H1 (cell line): ENCODE measurements at regions not wholly inside any gene's neighbourhood (a gene's known extent, or its start where the extent isn't known, plus 50 kb on each side); places are given as distances from the start of the nearest gene placed in this dataset.

Source experiments
- CTCF ChIA-PET: fragments of 300-600 bp; sonication (Branson Sonifier 250); formaldehyde crosslinking; loops from one replicate; lab custom pipeline; 2021; ENCODE audit not compliant: partially characterized antibody; lab: Charles Lee
- POLR2A ChIA-PET: fragments of 300-600 bp; sonication (Branson Sonifier 250); formaldehyde crosslinking; loops from one replicate; lab custom pipeline; 2021; ENCODE audit warnings: inconsistent platforms; ENCODE audit not compliant: partially characterized antibody; lab: Charles Lee
- DNase-seq, 2 experiments: peaks; one replicate each; pipeline versions ENCODE4 v3.0.0 to v3.0.0-alpha.2; 2010 to 2022; ENCODE audit warnings: low spot score in 2 of 2, low read depth in 1 of 2, mixed read lengths in 1 of 2
- FAIRE-seq: peaks from 2 replicates; lab custom pipeline; 2011; peaks lifted over from hg19 to GRCh38; lab: Jason Lieb, UNC
- H2AFZ ChIP-seq: 2 replicates; pipeline ENCODE4 v1.8.1; 2012; ENCODE audit warnings: low read length, inconsistent platforms
- H2AK5ac ChIP-seq: 2 replicates; pipeline ENCODE4 v1.6.1; 2013; ENCODE audit warnings: low read depth, low read length
- H2BK120ac ChIP-seq: replicated peaks from 2 replicates; pipeline ENCODE3; 2013; ENCODE audit warnings: low read depth, low read length, inconsistent platforms
- H2BK12ac ChIP-seq: 2 replicates; pipeline ENCODE4 v1.6.1; 2013; ENCODE audit warnings: low read depth, low read length
- H2BK15ac ChIP-seq: 2 replicates; pipeline ENCODE4 v1.6.1; 2013; ENCODE audit warnings: low read length
- H2BK20ac ChIP-seq: 2 replicates; pipeline ENCODE4 v1.6.1; 2013; ENCODE audit warnings: low read length
- H2BK5ac ChIP-seq: 2 replicates; pipeline ENCODE4 v1.6.1; 2013; ENCODE audit warnings: low read depth, low read length
- H3K14ac ChIP-seq: 2 replicates; pipeline ENCODE4 v1.6.1; 2013; ENCODE audit warnings: inconsistent platforms; ENCODE audit not compliant: insufficient read length
- H3K18ac ChIP-seq: 2 replicates; pipeline ENCODE4 v1.6.1; 2013; ENCODE audit warnings: low read length; ENCODE audit errors: extremely low read depth
- H3K23ac ChIP-seq: 2 replicates; pipeline ENCODE4 v1.6.1; 2013; ENCODE audit warnings: inconsistent platforms; ENCODE audit not compliant: insufficient read length
- H3K23me2 ChIP-seq: 2 replicates; pipeline ENCODE4 v1.6.1; 2013; ENCODE audit warnings: low read depth, low read length
- H3K27ac ChIP-seq: 2 replicates; pipeline ENCODE4 v1.6.1; 2011; ENCODE audit warnings: low read depth, low read length, inconsistent platforms
- H3K27me3 ChIP-seq, 4 experiments: replicated peaks in 1 of 4; 1 replicate in 1 of 4; 2 replicates in 3 of 4; pipeline versions ENCODE4 v1.6.1 to v1.8.1; 2011 to 2013; ENCODE audit warnings: low read length in 3 of 4, mild to moderate bottlenecking in 3 of 4, inconsistent platforms in 2 of 4, mixed read lengths in 2 of 4, moderate library complexity in 1 of 4; ENCODE audit not compliant: control insufficient read depth in 3 of 4, insufficient read depth in 3 of 4; ENCODE audit errors: extremely low read depth in 1 of 4
- H3K36me3 ChIP-seq, 4 experiments: 2 replicates each; pipeline versions ENCODE4 v1.6.1 to v1.8.1; 2011 to 2013; ENCODE audit warnings: mild to moderate bottlenecking in 4 of 4, low read length in 3 of 4, moderate library complexity in 2 of 4, control low read depth in 1 of 4, inconsistent platforms in 1 of 4; ENCODE audit not compliant: insufficient read depth in 4 of 4, control insufficient read depth in 2 of 4
- H3K4ac ChIP-seq: replicated peaks from 2 replicates; pipeline ENCODE3; 2013; ENCODE audit warnings: low read length, low read depth, mixed read lengths, inconsistent platforms; ENCODE audit not compliant: insufficient read length
- H3K4me1 ChIP-seq, 4 experiments: replicated peaks in 1 of 4; 1 replicate in 1 of 4; 2 replicates in 3 of 4; pipeline versions ENCODE4 v1.6.1 to v1.8.1; 2011 to 2013; ENCODE audit warnings: low read length in 3 of 4, inconsistent platforms in 2 of 4, mixed read lengths in 1 of 4; ENCODE audit not compliant: insufficient read depth in 4 of 4, control insufficient read depth in 3 of 4
- H3K4me2 ChIP-seq, 2 experiments: 2 replicates each; pipeline versions ENCODE4 v1.6.1 to v1.8.1; 2011 to 2013; ENCODE audit warnings: low read depth in 2 of 2, low read length in 2 of 2, control low read depth in 1 of 2, inconsistent platforms in 1 of 2, mild to moderate bottlenecking in 1 of 2; ENCODE audit not compliant: insufficient read depth in 1 of 2
- H3K4me3 ChIP-seq, 4 experiments: fragments of 200-600, 300-600 bp in 1 of 4; sonication (generic), shearing (Covaris generic), sonication (Bioruptor Twin) in 1 of 4; 2 replicates each; pipeline versions ENCODE4 v1.5.1 to v1.8.1; 2011 to 2016; ENCODE audit warnings: low read length in 4 of 4, low read depth in 3 of 4, control low read depth in 2 of 4, inconsistent platforms in 2 of 4, mild to moderate bottlenecking in 2 of 4, mixed read lengths in 1 of 4, moderate library complexity in 1 of 4; ENCODE audit not compliant: insufficient read depth in 2 of 4; ENCODE audit errors: extremely low read depth in 1 of 4
- H3K56ac ChIP-seq: replicated peaks from 2 replicates; pipeline ENCODE3; 2013; ENCODE audit warnings: low read depth, mild to moderate bottlenecking, mixed read lengths, low read length, inconsistent platforms; ENCODE audit not compliant: insufficient read length
- H3K79me1 ChIP-seq: 2 replicates; pipeline ENCODE4 v1.6.1; 2013; ENCODE audit warnings: low read depth, low read length, control low read depth
- H3K79me2 ChIP-seq, 2 experiments: 2 replicates each; pipeline versions ENCODE4 v1.6.1 to v1.8.1; 2012 to 2013; ENCODE audit warnings: low read length in 2 of 2, mild to moderate bottlenecking in 2 of 2, inconsistent platforms in 1 of 2; ENCODE audit not compliant: insufficient read depth in 2 of 2, control insufficient read depth in 1 of 2
- H3K9ac ChIP-seq, 4 experiments: replicated peaks in 1 of 4; 1 replicate in 1 of 4; 2 replicates in 3 of 4; pipeline versions ENCODE4 v1.6.1 to v1.8.1; 2011 to 2013; ENCODE audit warnings: low read depth in 3 of 4, low read length in 3 of 4, control low read depth in 2 of 4, mild to moderate bottlenecking in 2 of 4, moderate library complexity in 2 of 4, inconsistent platforms in 1 of 4; ENCODE audit errors: extremely low read depth in 1 of 4
- H3K9me3 ChIP-seq, 2 experiments: 2 replicates each; pipeline versions ENCODE4 v1.6.1 to v1.8.1; 2012 to 2013; ENCODE audit warnings: mild to moderate bottlenecking in 2 of 2, moderate library complexity in 2 of 2, control low read depth in 1 of 2, inconsistent platforms in 1 of 2, low read depth in 1 of 2, low read length in 1 of 2, mixed read lengths in 1 of 2; ENCODE audit not compliant: insufficient read depth in 2 of 2
- H4K20me1 ChIP-seq, 2 experiments: replicated peaks in 1 of 2; 2 replicates each; pipeline versions ENCODE3 to v1.8.1; 2011 to 2013; ENCODE audit warnings: inconsistent platforms in 2 of 2, low read length in 2 of 2, mild to moderate bottlenecking in 1 of 2; ENCODE audit not compliant: insufficient read depth in 2 of 2, control insufficient read depth in 1 of 2
- H4K5ac ChIP-seq: 2 replicates; pipeline ENCODE4 v1.6.1; 2013; ENCODE audit warnings: low read length, low read depth, mixed read lengths, inconsistent platforms; ENCODE audit not compliant: insufficient read length
- H4K8ac ChIP-seq: 2 replicates; pipeline ENCODE4 v1.8.0; 2013; ENCODE audit warnings: mild to moderate bottlenecking, moderate library complexity, low read length, inconsistent platforms; ENCODE audit not compliant: insufficient read depth; ENCODE audit errors: extremely low read depth
- H4K91ac ChIP-seq: replicated peaks from 2 replicates; pipeline ENCODE3; 2013; ENCODE audit warnings: low read length, mixed read lengths, inconsistent platforms; ENCODE audit not compliant: insufficient read length
- ATF2 ChIP-seq: IDR thresholded peaks from 2 replicates; pipeline ENCODE4 v1.6.1; 2012; ENCODE audit warnings: low read length, inconsistent platforms
- BACH1 ChIP-seq: IDR thresholded peaks from 2 replicates; pipeline ENCODE4 v1.6.1; 2012; ENCODE audit warnings: low read length, improper control_type of control experiment
- CEBPB ChIP-seq: IDR thresholded peaks from 2 replicates; pipeline ENCODE4 v1.6.1; 2012; ENCODE audit warnings: low read depth, low read length
- E2F6 ChIP-seq: IDR thresholded peaks from 2 replicates; pipeline ENCODE4 v1.6.1; 2012; ENCODE audit warnings: inconsistent platforms
- EP300 ChIP-seq, 2 experiments: IDR thresholded peaks; 1 replicate in 1 of 2; 2 replicates in 1 of 2; pipeline ENCODE4 v1.6.1; 2011 to 2012; ENCODE audit warnings: low read depth in 2 of 2, low read length in 2 of 2, mild to moderate bottlenecking in 2 of 2, borderline replicate concordance in 1 of 2, inconsistent platforms in 1 of 2, moderate library complexity in 1 of 2
- HDAC6 ChIP-seq: IDR thresholded peaks from one replicate; pipeline ENCODE4 v1.7.1; 2012; ENCODE audit warnings: low read depth, mild to moderate bottlenecking, inconsistent platforms, low read length, moderate library complexity
- RNF2 ChIP-seq: fragments of 200-900, 300-1000 bp; sonication (generic); IDR thresholded peaks from 2 replicates; pipeline ENCODE4 v1.7.1; 2016; ENCODE audit warnings: borderline replicate concordance, low read depth, mild to moderate bottlenecking, antibody characterized with exemption, low read length; ENCODE audit not compliant: poor library complexity, severe bottlenecking; ENCODE audit errors: missing control alignments
- SAP30 ChIP-seq: fragments of 300-600 bp; sonication (generic); IDR thresholded peaks from 2 replicates; pipeline ENCODE4 v1.7.1; 2012; ENCODE audit warnings: low read length, moderate library complexity, mild to moderate bottlenecking, inconsistent platforms; ENCODE audit not compliant: insufficient read depth, insufficient replicate concordance
- SP1 ChIP-seq: IDR thresholded peaks from 2 replicates; pipeline ENCODE4 v1.6.1; 2011; ENCODE audit warnings: low read depth, low read length
- SP2 ChIP-seq: IDR thresholded peaks from 2 replicates; pipeline ENCODE4 v1.6.1; 2012; ENCODE audit warnings: mild to moderate bottlenecking, low read length, inconsistent platforms
- WGBS, 2 experiments: shearing (Covaris generic) in 1 of 2; methylation state at CpG; one replicate each; pipeline versions ENCODE4 v1.1.6 to v1.1.7; 2013 to 2015; ENCODE audit warnings: low lambda C conversion rate in 2 of 2, mixed read lengths in 2 of 2, inconsistent platforms in 1 of 2, low coverage in 1 of 2, missing lambda C conversion rate in 1 of 2; ENCODE audit not compliant: insufficient replicate concordance in 2 of 2, insufficient coverage in 1 of 2, insufficient read length in 1 of 2; ENCODE audit errors: extremely low coverage in 1 of 2, missing lambda C conversion rate in 1 of 2; 5-methylcytosine and 5-hydroxymethylcytosine counted together
- TF ChIP-seq, protein P1 (sequence below): IDR thresholded peaks from 2 replicates; pipeline ENCODE4 v1.6.1; 2011; ENCODE audit warnings: low read depth, mild to moderate bottlenecking, low read length; ENCODE audit not compliant: insufficient read depth

- Histone ChIP-seq H3K9ac (no peak overlapping the region), H3K79me2 (no peaks in the 10 kb centered on the region), H2AK5ac (no peak overlapping the region), H3K4me3 (no peak overlapping the region), H3K4me1 (no peaks in the 10 kb centered on the region), H3K27me3 (no peaks in the 10 kb centered on the region), H2BK15ac (no peak overlapping the region), H4K20me1 (no peaks in the 10 kb centered on the region), H3K4me2 (no peak overlapping the region), H3K36me3 (no peaks in the 10 kb centered on the region), H3K23me2 (no peaks in the 10 kb centered on the region), H2BK20ac (no peak overlapping the region), H2BK120ac (no peak overlapping the region), H2BK5ac (no peak overlapping the region), H3K23ac (no peak overlapping the region), H4K5ac (no peak overlapping the region), H3K14ac (no peak overlapping the region), H3K18ac (no peak overlapping the region), H3K4ac (no peak overlapping the region), H3K9me3 (no peaks in the 10 kb centered on the region), H2BK12ac (no peak overlapping the region), H3K27ac (no peak overlapping the region), H4K8ac (no peak overlapping the region), H3K56ac (no peak overlapping the region), H2AFZ (no peak overlapping the region; the same call in 1 of the 2 replicates), H3K79me1 (no peaks in the 10 kb centered on the region), H4K91ac (no peak overlapping the region)
- DNase-seq (no peak), FAIRE-seq (no peak)
- POLR2A ChIA-PET = no interaction called here
- WGBS, 2 experiments = 86% methylated on average over 7 of the region's 7 CpGs; no CpG with 5 or more reads in 1 of the 2 experiments
- CTCF ChIA-PET = interaction anchor here (1.0 to 1.7 kb wide), 5 partner anchors 16 to 151 kb away, joined by 3 to 7 read pairs (median 3); no protein-coding TSS in a partner anchor
- TF ChIP-seq EP300 (IDR thresholded peaks at IDR 0.05; ENCODE audit: borderline replicate concordance in 1 of 2, low read depth in 2 of 2, low read length in 2 of 2) (no peak), E2F6 (no peak), CEBPB (no peak), ATF2 (no peak), SP2 (no peak), SAP30 (no peak), SP1 (no peak), RNF2 (no peak), HDAC6 (no peak), BACH1 (no peak)
- TF ChIP-seq, protein P1, sequence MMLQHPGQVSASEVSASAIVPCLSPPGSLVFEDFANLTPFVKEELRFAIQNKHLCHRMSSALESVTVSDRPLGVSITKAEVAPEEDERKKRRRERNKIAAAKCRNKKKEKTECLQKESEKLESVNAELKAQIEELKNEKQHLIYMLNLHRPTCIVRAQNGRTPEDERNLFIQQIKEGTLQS = no peak
These were observed 140.9 kb downstream of the TFCP2L1 start for GRCh38 chr2:121144111-121144510.
